ENCODE measurements at regions not wholly inside any gene's neighbourhood (a gene's known extent, or its start where the extent isn't known, plus 50 kb on each side); places are given as distances from the start of the nearest gene placed in this dataset.

DNA sequence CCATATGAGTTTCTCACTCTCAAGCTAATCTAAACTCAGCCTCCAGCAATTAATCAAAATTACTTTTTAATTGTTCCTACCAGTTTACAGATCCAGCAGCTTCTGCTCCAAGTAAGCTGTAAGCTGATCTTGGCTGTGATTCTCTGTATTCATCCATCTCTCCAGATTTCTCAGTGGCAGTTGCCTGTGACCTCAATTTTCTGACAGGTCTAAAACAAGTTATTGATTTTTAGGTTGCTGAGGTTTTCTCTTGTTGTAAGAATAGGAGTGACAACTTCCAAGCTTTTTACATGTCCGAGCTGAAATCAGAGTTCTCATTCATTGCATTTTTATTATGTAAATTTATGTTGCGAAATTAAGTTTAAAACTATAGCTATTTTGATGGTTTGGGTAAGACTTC is 1044.4 kb downstream of the PLA2G4A start:
- TF ChIP-seq POLR2A (IDR thresholded peaks at IDR 0.05; ENCODE audit: low read depth, low read length): no peak
- TF ChIP-seq POLR2AphosphoS5 (IDR thresholded peaks at IDR 0.05; ENCODE audit: low read depth, low read length): no peak
- no peak for TF ChIP-seq TAF1 (IDR thresholded peaks at IDR 0.05; ENCODE audit: borderline replicate concordance, low read depth, low read length)

Measured in GM12892 (cell line).